Stimulated activated CD8-positive, alpha-beta memory T cell treated with anti-CD3 and anti-CD28 coated beads, Interleukin-4, amount 100 ng/mL, for 48 hours (primary cell): ENCODE measurements at regions not wholly inside any gene's neighbourhood (a gene's known extent, or its start where the extent isn't known, plus 50 kb on each side); places are given as distances from the start of the nearest gene placed in this dataset.
"Not testable (repeated sequence)": the region's sequence is repeated elsewhere in the genome, so short reads cannot be mapped to it uniquely, and the experiment has no call there.

Source experiments
- DNase-seq: peaks from one replicate; pipeline ENCODE4 v3.0.0-alpha.2; 2020

- DNase-seq, result no peak
These were observed 69.7 kb downstream of the RPS6KA4 start for GRCh38 chr11:64428693-64429092.

GRCh38 chr11:64429970-64430369 is 71.0 kb downstream of the RPS6KA4 start:
- DNase-seq, result no peak

GRCh38 chr11:64430645-64431044 is 71.7 kb downstream of the RPS6KA4 start:
- DNase-seq, result no peak

GRCh38 chr11:64436000-64436399 is 77.0 kb downstream of the RPS6KA4 start:
- DNase-seq, result no peak

- DNase-seq, result no peak
These were observed 78.5 kb downstream of the RPS6KA4 start for GRCh38 chr11:64437426-64437825.

- no peak for DNase-seq
These were observed 80.2 kb downstream of the RPS6KA4 start for GRCh38 chr11:64438986-64439771.

- DNase-seq, result not testable (repeated sequence)
These were observed 81.0 kb downstream of the RPS6KA4 start for GRCh38 chr11:64439772-64440491.

- DNase-seq, result no peak
These were observed 82.2 kb downstream of the RPS6KA4 start for GRCh38 chr11:64441127-64441526.

- no peak for DNase-seq
These were observed 84.0 kb downstream of the RPS6KA4 start for GRCh38 chr11:64443001-64443400.

GRCh38 chr11:64444838-64445441 is 86.0 kb downstream of the RPS6KA4 start:
- no peak for DNase-seq

GRCh38 chr11:64445651-64446050 is 86.7 kb downstream of the RPS6KA4 start:
- DNase-seq, result no peak

- DNase-seq, result no peak
These were observed 89.1 kb downstream of the RPS6KA4 start for GRCh38 chr11:64447831-64448598.

- DNase-seq, result peak; percentile 89
These were observed 89.8 kb downstream of the RPS6KA4 start for GRCh38 chr11:64448599-64449380.

- peak; percentile 84 for DNase-seq
These were observed 90.6 kb downstream of the RPS6KA4 start for GRCh38 chr11:64449381-64450167.

GRCh38 chr11:64450168-64450560 is 91.2 kb downstream of the RPS6KA4 start:
- no peak for DNase-seq

- no peak for DNase-seq
These were observed 92.9 kb downstream of the RPS6KA4 start for GRCh38 chr11:64451856-64452255.

- no peak for DNase-seq
These were observed 94.5 kb downstream of the RPS6KA4 start for GRCh38 chr11:64453466-64453865.

- no peak for DNase-seq
These were observed 96.7 kb downstream of the RPS6KA4 start for GRCh38 chr11:64455456-64456261.

GRCh38 chr11:64456509-64457320 is 97.8 kb downstream of the RPS6KA4 start:
- no peak for DNase-seq
